Activated B cell treated with CpG ODN at 0.5 μM for 24 hours (primary cell): ENCODE measurements at regions not wholly inside any gene's neighbourhood (a gene's known extent, or its start where the extent isn't known, plus 50 kb on each side); places are given as distances from the start of the nearest gene placed in this dataset.
"Not testable (repeated sequence)": the region's sequence is repeated elsewhere in the genome, so short reads cannot be mapped to it uniquely, and the experiment has no call there.

Source experiments
- ATAC-seq: fragments of 200-7000 bp; cut with Tn5 transposase; one replicate; pipeline ENCODE4 v1.10.0; 2021; ENCODE audit warnings: low read depth, mild to moderate bottlenecking, moderate library complexity
- CTCF ChIA-PET: fragments of 350-600 bp; sonication (Branson Sonifier 250); formaldehyde crosslinking; loops from one replicate; lab custom pipeline; 2021; ENCODE audit warnings: antibody characterized with exemption; lab: Charles Lee
- POLR2A ChIA-PET: fragments of 350-600 bp; sonication (Branson Sonifier 250); formaldehyde crosslinking; loops from one replicate; lab custom pipeline; 2021; ENCODE audit warnings: antibody characterized with exemption; lab: Charles Lee
- DNase-seq: peaks from one replicate; pipeline ENCODE4 v3.0.0; 2022
- H3K27ac Mint-ChIP-seq: one replicate; pipeline ENCODE4 v1.8.0; 2020; ENCODE audit warnings: mixed read lengths
- H3K27me3 Mint-ChIP-seq: one replicate; pipeline ENCODE4 v1.8.0; 2021; ENCODE audit warnings: mixed read lengths
- H3K36me3 Mint-ChIP-seq: one replicate; pipeline ENCODE4 v1.8.0; 2021; ENCODE audit warnings: low read depth, mixed read lengths
- H3K4me1 Mint-ChIP-seq: one replicate; pipeline ENCODE4 v1.8.0; 2021; ENCODE audit warnings: mixed read lengths
- H3K4me3 Mint-ChIP-seq: one replicate; pipeline ENCODE4 v1.8.0; 2020; ENCODE audit warnings: mild to moderate bottlenecking, mixed read lengths
- H3K9me3 Mint-ChIP-seq: one replicate; pipeline ENCODE4 v1.8.0; 2020; ENCODE audit warnings: mixed read lengths
- CTCF ChIP-seq: fragments of 200-600 bp; IDR thresholded peaks from one replicate; pipeline ENCODE4 v1.8.0; 2022; ENCODE audit warnings: antibody characterized with exemption, mild to moderate bottlenecking
- intact Hi-C: fragments of 100-400 bp; cut with micrococcal nuclease; formaldehyde crosslinking; loops from one replicate; pipeline ENCODE4 v1.15.1; 2024

GRCh38 chr14:83624541-83624940, 1905.4 kb upstream of the FLRT2 start:
- H3K4me1 Mint-ChIP-seq = no peaks in the 10 kb centered on the region
- ATAC-seq (no peak), DNase-seq (no peak)
- POLR2A ChIA-PET = no interaction called here
- no peak for TF ChIP-seq CTCF
- no peaks in the 10 kb centered on the region for H3K27me3 Mint-ChIP-seq
- intact Hi-C loops = no loop called here
- H3K9me3 Mint-ChIP-seq = peaks cover 9% of the 10 kb centered on the region
- CTCF ChIA-PET = no interaction called here
- H3K36me3 Mint-ChIP-seq = no peaks in the 10 kb centered on the region
- no peak overlapping the region for H3K4me3 Mint-ChIP-seq
- no peak overlapping the region for H3K27ac Mint-ChIP-seq

DNA sequence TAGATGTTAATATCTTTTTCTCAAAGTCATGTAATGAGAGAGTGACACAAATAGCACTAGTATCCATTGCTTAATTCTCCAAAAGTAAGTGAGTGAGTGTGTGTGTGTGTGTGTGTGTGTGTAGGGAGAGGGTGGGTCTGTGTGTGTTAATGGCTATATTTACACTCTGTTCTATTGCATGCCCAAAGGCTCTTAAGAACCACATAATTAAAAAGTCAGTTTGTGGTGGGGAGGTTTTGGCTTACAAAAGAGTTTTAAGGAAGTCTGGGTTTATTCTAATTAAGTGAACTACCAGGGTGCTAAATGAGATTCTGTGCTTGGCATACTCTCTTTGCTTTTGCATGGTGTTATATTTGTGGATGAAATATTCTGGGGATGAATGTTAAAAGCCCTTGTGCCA, 1897.6 kb upstream of the FLRT2 start:
- Mint-ChIP-seq H3K9me3 (peaks cover 7% of the 10 kb centered on the region), H3K4me3 (no peak overlapping the region), H3K27ac (no peak overlapping the region), H3K36me3 (no peaks in the 10 kb centered on the region), H3K27me3 (no peaks in the 10 kb centered on the region), H3K4me1 (no peaks in the 10 kb centered on the region)
- ChIA-PET POLR2A (no interaction called here), CTCF (no interaction called here)
- TF ChIP-seq CTCF = no peak
- DNase-seq = no peak
- no peak for ATAC-seq
- intact Hi-C loops = no loop called here

DNA sequence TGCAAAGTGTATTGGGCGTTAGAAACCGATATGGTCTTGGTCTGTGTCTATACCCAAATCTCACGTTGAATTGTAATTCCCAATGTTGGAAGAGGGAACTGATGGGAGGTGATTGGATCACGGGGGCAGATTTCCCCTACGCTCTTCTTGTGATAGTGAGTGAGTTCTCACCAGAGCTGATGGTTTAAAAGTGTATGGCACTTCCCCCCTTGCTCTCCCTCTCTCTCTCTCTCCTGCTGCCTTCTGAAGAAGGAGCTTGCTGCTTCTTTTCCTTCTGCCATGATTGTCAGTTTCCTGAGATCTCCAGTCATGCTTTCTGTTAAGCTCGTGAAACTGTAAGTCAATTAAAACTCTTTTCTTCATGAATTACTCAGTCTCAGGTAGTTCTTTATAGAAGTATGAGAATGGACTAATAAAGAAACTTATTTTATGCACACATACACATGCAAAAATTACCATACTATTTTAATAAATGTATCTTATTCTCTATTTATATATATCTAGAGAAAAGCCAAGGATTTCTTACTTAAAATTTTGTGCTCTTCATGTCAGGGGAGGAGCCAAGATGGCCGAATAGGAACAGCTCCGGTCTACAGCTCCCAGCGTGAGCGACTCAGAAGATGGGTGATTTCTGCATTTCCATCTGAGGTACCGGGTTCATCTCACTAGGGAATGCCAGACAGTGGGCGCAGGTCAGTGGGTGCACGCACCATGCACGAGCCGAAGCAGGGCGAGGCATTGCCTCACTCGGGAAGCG, 1891.0 kb upstream of the FLRT2 start:
- H3K27me3 Mint-ChIP-seq = no peaks in the 10 kb centered on the region
- H3K4me1 Mint-ChIP-seq = no peaks in the 10 kb centered on the region
- DNase-seq (no peak), ATAC-seq (no peak)
- no peak overlapping the region for H3K27ac Mint-ChIP-seq
- intact Hi-C loops = no loop called here
- H3K4me3 Mint-ChIP-seq = no peak overlapping the region
- H3K9me3 Mint-ChIP-seq = peaks cover 5% of the 10 kb centered on the region
- CTCF ChIA-PET = no interaction called here
- H3K36me3 Mint-ChIP-seq = no peaks in the 10 kb centered on the region
- no peak for TF ChIP-seq CTCF
- POLR2A ChIA-PET = no interaction called here

- POLR2A ChIA-PET, H3K27me3 Mint-ChIP-seq, H3K9me3 Mint-ChIP-seq, ATAC-seq, intact Hi-C loops, H3K4me1 Mint-ChIP-seq, H3K4me3 Mint-ChIP-seq, H3K36me3 Mint-ChIP-seq, CTCF ChIA-PET, H3K27ac Mint-ChIP-seq, DNase-seq: not testable (repeated sequence)
Observed at GRCh38 chr14:83639505-83639875, 1890.5 kb upstream of the FLRT2 start.

DNA sequence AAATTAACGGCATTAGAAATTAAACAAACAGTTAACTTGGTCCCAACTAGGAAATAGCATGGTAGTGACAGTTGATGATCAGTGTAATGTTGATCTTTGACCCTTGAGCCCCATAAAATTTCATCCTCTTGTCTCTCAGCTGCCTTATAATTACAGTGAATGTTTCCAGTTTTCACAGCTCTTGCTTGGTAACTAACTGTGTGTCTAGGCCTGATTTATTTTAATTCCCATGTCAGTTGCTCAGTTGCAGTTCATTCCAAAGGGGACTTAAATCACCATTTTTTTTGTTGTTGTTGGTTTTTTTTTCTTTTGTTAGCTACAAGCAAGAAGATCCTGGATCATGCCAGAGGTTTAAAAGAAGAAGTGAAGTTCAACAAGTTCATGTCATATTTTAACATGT, 1883.7 kb upstream of the FLRT2 start:
- no peak for ATAC-seq
- CTCF ChIA-PET = no interaction called here
- DNase-seq = no peak
- TF ChIP-seq CTCF = no peak
- Mint-ChIP-seq H3K27ac (no peak overlapping the region), H3K4me3 (no peak overlapping the region), H3K36me3 (no peaks in the 10 kb centered on the region), H3K9me3 (peaks cover 9% of the 10 kb centered on the region), H3K4me1 (no peaks in the 10 kb centered on the region), H3K27me3 (no peaks in the 10 kb centered on the region)
- POLR2A ChIA-PET = no interaction called here
- intact Hi-C loops = no loop called here

DNA sequence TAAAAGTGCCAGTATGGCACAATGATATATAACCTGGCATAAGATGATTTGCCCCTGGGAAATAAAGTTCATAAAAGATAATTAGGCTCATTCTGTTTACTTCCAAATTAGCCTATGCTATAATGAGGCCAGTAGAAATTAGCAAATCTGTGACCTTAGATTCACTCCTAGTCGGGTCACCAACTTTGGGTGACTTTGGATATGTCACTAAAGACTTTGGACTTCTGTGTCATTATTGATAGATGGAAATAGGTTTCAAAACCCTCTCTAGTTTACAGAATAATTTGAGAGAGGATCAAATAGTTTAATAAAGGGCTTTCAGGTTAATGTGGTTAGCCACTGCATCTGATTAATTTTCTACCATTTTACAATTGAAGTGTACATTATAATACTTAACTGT, 1869.3 kb upstream of the FLRT2 start:
- Mint-ChIP-seq H3K27me3 (no peaks in the 10 kb centered on the region), H3K36me3 (no peaks in the 10 kb centered on the region), H3K9me3 (peaks cover 2% of the 10 kb centered on the region), H3K4me3 (no peak overlapping the region), H3K27ac (no peak overlapping the region), H3K4me1 (no peaks in the 10 kb centered on the region)
- ATAC-seq (no peak), DNase-seq (no peak)
- POLR2A ChIA-PET = no interaction called here
- intact Hi-C loops = no loop called here
- no peak for TF ChIP-seq CTCF
- CTCF ChIA-PET = no interaction called here
